ENCODE measurements at regions not wholly inside any gene's neighbourhood (a gene's known extent, or its start where the extent isn't known, plus 50 kb on each side); places are given as distances from the start of the nearest gene placed in this dataset.

GRCh38 chr5:142435410-142436115, 110.7 kb upstream of the SPRY4 start:
- Histone ChIP-seq H3K9me2 (ENCODE audit: insufficient read depth, low read length) (no peaks in the 10 kb centered on the region), H3K4me2 (ENCODE audit: low read length) (no peak overlapping the region), H3K79me2 (replicated peaks; ENCODE audit: insufficient read depth, low read length) (no peaks in the 10 kb centered on the region), H3K9me3 (ENCODE audit: low read length) (no peaks in the 10 kb centered on the region), H3K4me3 (ENCODE audit: low read length) (no peak overlapping the region), H4K20me1 (ENCODE audit: insufficient read depth) (no peaks in the 10 kb centered on the region), H3F3A (ENCODE audit: insufficient read depth, low read length, poor library complexity, severe bottlenecking) (no peaks in the 10 kb centered on the region), H3K27me3 (ENCODE audit: insufficient read depth, low read depth, low read length) (no peaks in the 10 kb centered on the region), H3K9ac (ENCODE audit: low read length) (no peak overlapping the region), H3K27ac (ENCODE audit: low read length) (no peak overlapping the region), H3K36me3 (ENCODE audit: insufficient read depth, low read length) (no peaks in the 10 kb centered on the region), H2AFZ (ENCODE audit: low read depth, low read length) (no peak overlapping the region)
- no peak for TF ChIP-seq REST (IDR thresholded peaks at IDR 0.05; ENCODE audit: borderline replicate concordance)
- TF ChIP-seq CTCF (IDR thresholded peaks at IDR 0.05; ENCODE audit: poor library complexity, severe bottlenecking), result no peak
- TF ChIP-seq EZH2 (IDR thresholded peaks at IDR 0.05; ENCODE audit: borderline replicate concordance, insufficient read depth, low read length, poor library complexity, severe bottlenecking), result no peak
- no peak for TF ChIP-seq POLR2AphosphoS5 (IDR thresholded peaks at IDR 0.05)
- no peak for TF ChIP-seq TAF1 (IDR thresholded peaks at IDR 0.05; ENCODE audit: low read depth)
- TF ChIP-seq SMC3 (conservative IDR thresholded peaks at IDR 0.05; ENCODE audit: poor library complexity), result no peak
- no peak for TF ChIP-seq EP300 (conservative IDR thresholded peaks at IDR 0.05; ENCODE audit: poor library complexity, severe bottlenecking)
- no peak for TF ChIP-seq MXI1 (conservative IDR thresholded peaks at IDR 0.05; ENCODE audit: poor library complexity, severe bottlenecking)

GRCh38 chr5:142434322-142434612, 109.4 kb upstream of the SPRY4 start:
- no peak overlapping the region for H3K4me3 ChIP-seq (ENCODE audit: low read length)
- no peaks in the 10 kb centered on the region for H3K27me3 ChIP-seq (ENCODE audit: insufficient read depth, low read depth, low read length)
- no peaks in the 10 kb centered on the region for H3K9me2 ChIP-seq (ENCODE audit: insufficient read depth, low read length)
- no peak overlapping the region for H3K27ac ChIP-seq (ENCODE audit: low read length)
- no peak overlapping the region for H2AFZ ChIP-seq (ENCODE audit: low read depth, low read length)
- no peaks in the 10 kb centered on the region for H3K9me3 ChIP-seq (ENCODE audit: low read length)
- no peaks in the 10 kb centered on the region for H3K79me2 ChIP-seq (replicated peaks; ENCODE audit: insufficient read depth, low read length)
- H3K36me3 ChIP-seq (ENCODE audit: insufficient read depth, low read length), result no peaks in the 10 kb centered on the region
- H4K20me1 ChIP-seq (ENCODE audit: insufficient read depth), result no peaks in the 10 kb centered on the region
- no peak overlapping the region for H3K4me2 ChIP-seq (ENCODE audit: low read length)
- no peaks in the 10 kb centered on the region for H3F3A ChIP-seq (ENCODE audit: insufficient read depth, low read length, poor library complexity, severe bottlenecking)
- H3K9ac ChIP-seq (ENCODE audit: low read length), result no peak overlapping the region
- TF ChIP-seq MXI1 (conservative IDR thresholded peaks at IDR 0.05; ENCODE audit: poor library complexity, severe bottlenecking) (no peak), CTCF (IDR thresholded peaks at IDR 0.05; ENCODE audit: poor library complexity, severe bottlenecking) (no peak), REST (IDR thresholded peaks at IDR 0.05; ENCODE audit: borderline replicate concordance) (no peak), POLR2AphosphoS5 (IDR thresholded peaks at IDR 0.05) (no peak), EP300 (conservative IDR thresholded peaks at IDR 0.05; ENCODE audit: poor library complexity, severe bottlenecking) (no peak), TAF1 (IDR thresholded peaks at IDR 0.05; ENCODE audit: low read depth) (no peak), SMC3 (conservative IDR thresholded peaks at IDR 0.05; ENCODE audit: poor library complexity) (no peak), RAD21 (conservative IDR thresholded peaks at IDR 0.05) (no peak), EZH2 (IDR thresholded peaks at IDR 0.05; ENCODE audit: borderline replicate concordance, insufficient read depth, low read length, poor library complexity, severe bottlenecking) (no peak)

Measured in neural cell (in vitro differentiated cells).